ENCODE measurements at regions not wholly inside any gene's neighbourhood (a gene's known extent, or its start where the extent isn't known, plus 50 kb on each side); places are given as distances from the start of the nearest gene placed in this dataset.

DNA sequence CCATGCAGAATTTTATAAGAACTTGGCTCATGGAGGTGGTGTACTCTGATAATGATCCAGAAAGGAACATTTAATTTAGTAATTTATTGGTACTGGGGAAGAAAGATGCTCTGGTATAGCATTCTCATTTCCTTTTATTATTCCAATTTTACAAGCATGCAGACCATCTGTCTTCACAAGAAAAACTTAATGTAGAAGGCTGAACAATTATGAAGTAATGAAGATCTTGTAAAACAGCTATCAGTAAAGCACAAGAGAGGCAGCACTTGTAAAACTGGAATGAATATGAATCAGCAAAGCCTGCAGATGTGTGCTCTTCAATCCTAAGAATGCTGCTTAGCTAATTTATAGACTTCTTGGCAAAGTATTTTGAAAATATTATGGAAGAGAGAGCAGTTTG is 300.0 kb downstream of the YTHDC2 start:
- ATAC-seq (no peak), DNase-seq (no peak)
- no peaks in the 10 kb centered on the region for H3K36me3 ChIP-seq (ENCODE audit: control insufficient read depth, insufficient read depth, low read length)
- H3K27ac ChIP-seq (ENCODE audit: low read length), result no peak overlapping the region
- H3K27me3 Mint-ChIP-seq (ENCODE audit: low read depth in 2 of 2), result no peaks in the 10 kb centered on the region
- H3K4me1 ChIP-seq (ENCODE audit: control insufficient read depth, insufficient read depth, low read length), result no peaks in the 10 kb centered on the region
- no peaks in the 10 kb centered on the region for H3K36me3 Mint-ChIP-seq
- H3K27me3 ChIP-seq (ENCODE audit: control insufficient read depth, insufficient read depth, low read length), result no peaks in the 10 kb centered on the region
- H3K9me3 Mint-ChIP-seq, result peaks cover 9 to 12% of the 10 kb centered on the region in 2 donors
- intact Hi-C loops (cut with micrococcal nuclease), result no loop called here
- no peaks in the 10 kb centered on the region for H3K4me1 Mint-ChIP-seq
- no peaks in the 10 kb centered on the region for H3K9me3 ChIP-seq (ENCODE audit: control insufficient read depth, insufficient read depth, low read length)
- H3K4me3 Mint-ChIP-seq, result no peak overlapping the region
- no peak overlapping the region for H3K4me3 ChIP-seq (ENCODE audit: low read length)
- no peak overlapping the region for H3K27ac Mint-ChIP-seq
- TF ChIP-seq, protein P1, sequence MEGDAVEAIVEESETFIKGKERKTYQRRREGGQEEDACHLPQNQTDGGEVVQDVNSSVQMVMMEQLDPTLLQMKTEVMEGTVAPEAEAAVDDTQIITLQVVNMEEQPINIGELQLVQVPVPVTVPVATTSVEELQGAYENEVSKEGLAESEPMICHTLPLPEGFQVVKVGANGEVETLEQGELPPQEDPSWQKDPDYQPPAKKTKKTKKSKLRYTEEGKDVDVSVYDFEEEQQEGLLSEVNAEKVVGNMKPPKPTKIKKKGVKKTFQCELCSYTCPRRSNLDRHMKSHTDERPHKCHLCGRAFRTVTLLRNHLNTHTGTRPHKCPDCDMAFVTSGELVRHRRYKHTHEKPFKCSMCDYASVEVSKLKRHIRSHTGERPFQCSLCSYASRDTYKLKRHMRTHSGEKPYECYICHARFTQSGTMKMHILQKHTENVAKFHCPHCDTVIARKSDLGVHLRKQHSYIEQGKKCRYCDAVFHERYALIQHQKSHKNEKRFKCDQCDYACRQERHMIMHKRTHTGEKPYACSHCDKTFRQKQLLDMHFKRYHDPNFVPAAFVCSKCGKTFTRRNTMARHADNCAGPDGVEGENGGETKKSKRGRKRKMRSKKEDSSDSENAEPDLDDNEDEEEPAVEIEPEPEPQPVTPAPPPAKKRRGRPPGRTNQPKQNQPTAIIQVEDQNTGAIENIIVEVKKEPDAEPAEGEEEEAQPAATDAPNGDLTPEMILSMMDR (IDR thresholded peaks at IDR 0.05), result no peak

DNA sequence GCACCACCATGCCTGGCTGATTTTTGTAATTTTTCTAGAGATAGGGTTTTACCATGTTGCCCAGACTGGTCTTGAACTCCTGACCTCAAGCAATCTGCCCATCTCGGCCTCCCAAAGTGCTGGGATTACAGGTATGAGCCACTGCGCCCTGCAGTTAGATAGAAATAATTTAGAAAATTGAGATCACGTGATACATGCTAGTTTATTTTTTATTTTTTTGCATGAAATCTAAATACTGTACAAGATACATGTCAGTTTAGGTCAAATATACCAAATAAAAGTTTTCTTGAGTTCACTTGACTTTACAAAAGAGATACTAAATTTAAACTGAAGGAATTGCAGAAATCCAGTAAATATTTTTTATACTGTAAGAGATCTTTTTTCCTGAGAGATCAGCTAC is 304.2 kb downstream of the YTHDC2 start:
- 89% methylated on average over 2 of the region's 3 CpGs for WGBS (ENCODE audit: insufficient coverage)
- ATAC-seq (no peak), DNase-seq (no peak)
- Mint-ChIP-seq H3K27me3 (ENCODE audit: low read depth in 2 of 2) (no peaks in the 10 kb centered on the region), H3K27ac (no peak overlapping the region), H3K4me3 (no peak overlapping the region), H3K4me1 (no peaks in the 10 kb centered on the region), H3K9me3 (peaks cover 2 to 8% of the 10 kb centered on the region in 2 donors), H3K36me3 (no peaks in the 10 kb centered on the region)
- Histone ChIP-seq H3K4me3 (ENCODE audit: low read length) (no peak overlapping the region), H3K36me3 (ENCODE audit: control insufficient read depth, insufficient read depth, low read length) (no peaks in the 10 kb centered on the region), H3K9me3 (ENCODE audit: control insufficient read depth, insufficient read depth, low read length) (no peaks in the 10 kb centered on the region), H3K27ac (ENCODE audit: low read length) (no peak overlapping the region), H3K4me1 (ENCODE audit: control insufficient read depth, insufficient read depth, low read length) (no peaks in the 10 kb centered on the region), H3K27me3 (ENCODE audit: control insufficient read depth, insufficient read depth, low read length) (no peaks in the 10 kb centered on the region)
- intact Hi-C loops (cut with micrococcal nuclease), result no loop called here
- TF ChIP-seq, protein P1 (IDR thresholded peaks at IDR 0.05), result no peak

DNA sequence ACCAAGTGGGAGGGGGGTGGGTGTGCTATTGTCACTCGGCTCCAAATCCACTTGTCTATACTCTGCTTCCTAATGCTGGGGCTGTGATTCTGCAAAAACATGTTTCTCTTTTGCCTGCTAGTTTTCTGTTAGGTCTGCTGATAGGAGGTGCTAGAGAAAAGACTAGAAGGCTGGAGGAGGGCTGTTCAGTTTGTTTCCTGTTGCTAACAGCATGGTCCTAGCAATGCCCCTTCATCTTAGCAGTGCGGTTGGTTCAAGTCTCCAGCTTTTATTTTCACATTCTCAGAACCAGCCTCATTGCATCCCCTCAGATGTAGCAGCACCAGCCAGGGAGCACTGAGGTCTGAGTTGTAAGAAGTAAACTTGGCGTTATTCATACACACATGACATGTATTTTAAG is 310.2 kb downstream of the YTHDC2 start:
- Mint-ChIP-seq H3K27me3 (ENCODE audit: low read depth in 2 of 2) (no peaks in the 10 kb centered on the region), H3K9me3 (peaks cover 16 to 32% of the 10 kb centered on the region in 2 donors), H3K36me3 (no peaks in the 10 kb centered on the region), H3K27ac (no peak overlapping the region), H3K4me3 (no peak overlapping the region), H3K4me1 (no peaks in the 10 kb centered on the region)
- DNase-seq (no peak), ATAC-seq (no peak)
- no peak overlapping the region for H3K4me3 ChIP-seq (ENCODE audit: low read length)
- no peaks in the 10 kb centered on the region for H3K4me1 ChIP-seq (ENCODE audit: control insufficient read depth, insufficient read depth, low read length)
- no peaks in the 10 kb centered on the region for H3K27me3 ChIP-seq (ENCODE audit: control insufficient read depth, insufficient read depth, low read length)
- TF ChIP-seq, protein P1 (IDR thresholded peaks at IDR 0.05), result no peak
- H3K27ac ChIP-seq (ENCODE audit: low read length), result no peak overlapping the region
- H3K9me3 ChIP-seq (ENCODE audit: control insufficient read depth, insufficient read depth, low read length), result no peaks in the 10 kb centered on the region
- intact Hi-C loops (cut with micrococcal nuclease), result no loop called here
- WGBS (ENCODE audit: insufficient coverage), result no CpG with 5 or more reads among the region's 3 CpGs
- no peaks in the 10 kb centered on the region for H3K36me3 ChIP-seq (ENCODE audit: control insufficient read depth, insufficient read depth, low read length)

GRCh38 chr5:113824307-113824706 is 310.8 kb downstream of the YTHDC2 start:
- H3K27ac ChIP-seq (ENCODE audit: low read length), result no peak overlapping the region
- DNase-seq (no peak), ATAC-seq (no peak)
- H3K9me3 ChIP-seq (ENCODE audit: control insufficient read depth, insufficient read depth, low read length), result no peaks in the 10 kb centered on the region
- H3K36me3 Mint-ChIP-seq, result no peaks in the 10 kb centered on the region
- no peak overlapping the region for H3K27ac Mint-ChIP-seq
- H3K4me3 Mint-ChIP-seq, result no peak overlapping the region
- H3K27me3 ChIP-seq (ENCODE audit: control insufficient read depth, insufficient read depth, low read length), result no peaks in the 10 kb centered on the region
- no peaks in the 10 kb centered on the region for H3K4me1 ChIP-seq (ENCODE audit: control insufficient read depth, insufficient read depth, low read length)
- peaks cover 16 to 33% of the 10 kb centered on the region in 2 donors for H3K9me3 Mint-ChIP-seq
- TF ChIP-seq, protein P1 (IDR thresholded peaks at IDR 0.05), result no peak
- 48% methylated on average over 2 of the region's 2 CpGs for WGBS (ENCODE audit: insufficient coverage)
- intact Hi-C loops (cut with micrococcal nuclease), result no loop called here
- no peak overlapping the region for H3K4me3 ChIP-seq (ENCODE audit: low read length)
- no peaks in the 10 kb centered on the region for H3K4me1 Mint-ChIP-seq
- no peaks in the 10 kb centered on the region for H3K27me3 Mint-ChIP-seq (ENCODE audit: low read depth in 2 of 2)
- no peaks in the 10 kb centered on the region for H3K36me3 ChIP-seq (ENCODE audit: control insufficient read depth, insufficient read depth, low read length)

Measured in natural killer cell (primary cell).